ENCODE measurements at regions not wholly inside any gene's neighbourhood (a gene's known extent, or its start where the extent isn't known, plus 50 kb on each side); places are given as distances from the start of the nearest gene placed in this dataset.

- TF ChIP-seq EZH2 (IDR thresholded peaks at IDR 0.05; ENCODE audit: borderline replicate concordance, low read length) (no peak), CTCF (conservative IDR thresholded peaks at IDR 0.05 in 1 of 2, IDR thresholded peaks at IDR 0.05 in 1 of 2; ENCODE audit: extremely low read depth in 1 of 2, insufficient read depth in 1 of 2, low read depth in 1 of 2, low read length in 2 of 2) (no peak)
These were observed 944.3 kb upstream of the SEMA6D start for GRCh38 chr15:46773016-46773415.
